Medulla oblongata (tissue), 1 donor: ENCODE measurements at regions not wholly inside any gene's neighbourhood (a gene's known extent, or its start where the extent isn't known, plus 50 kb on each side); places are given as distances from the start of the nearest gene placed in this dataset.

Experiments
- DNase-seq: peaks from one replicate; pipeline ENCODE4 v3.0.0-alpha.2; 2015; ENCODE audit errors: extremely low spot score

- DNase-seq: peak; percentile 38
These were observed 125.6 kb upstream of the STEAP4 start for GRCh38 chr7:88432301-88432700.

- DNase-seq: no peak
These were observed 125.2 kb upstream of the STEAP4 start for GRCh38 chr7:88431882-88432281.

DNA sequence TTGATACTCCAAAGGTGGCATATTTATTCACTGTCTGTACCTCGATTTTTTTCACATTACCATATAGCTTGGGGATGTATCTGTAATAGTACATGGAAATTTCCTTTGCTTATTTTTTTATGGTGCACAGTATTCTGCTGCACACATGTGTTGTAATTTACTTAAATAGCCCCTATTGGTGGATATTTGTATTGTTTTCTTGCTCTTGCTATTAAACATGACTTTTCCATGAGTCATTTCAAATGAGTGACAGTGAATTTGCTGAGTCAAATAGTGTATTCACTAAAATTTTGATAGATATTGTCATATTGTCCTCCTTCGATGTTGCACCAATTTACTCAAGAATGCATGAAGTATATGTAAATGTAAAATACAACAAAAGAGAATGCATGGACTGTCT is 122.7 kb upstream of the STEAP4 start:
- DNase-seq: no peak

DNA sequence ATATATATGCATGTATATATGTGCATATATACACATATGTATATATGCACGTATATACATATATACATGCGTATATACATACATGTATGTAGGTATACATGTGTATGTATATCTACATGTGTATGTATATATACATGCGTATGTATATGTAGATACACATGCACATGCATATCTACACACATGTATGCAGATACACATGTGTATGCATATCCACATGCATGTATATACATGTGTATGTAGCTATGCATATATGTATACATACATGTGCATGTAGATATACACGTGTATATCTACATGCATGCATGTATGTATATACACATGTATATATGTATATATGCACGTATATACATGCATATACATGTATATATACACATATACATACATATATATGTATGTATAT is 95.8 kb upstream of the STEAP4 start:
- DNase-seq: no peak

DNA sequence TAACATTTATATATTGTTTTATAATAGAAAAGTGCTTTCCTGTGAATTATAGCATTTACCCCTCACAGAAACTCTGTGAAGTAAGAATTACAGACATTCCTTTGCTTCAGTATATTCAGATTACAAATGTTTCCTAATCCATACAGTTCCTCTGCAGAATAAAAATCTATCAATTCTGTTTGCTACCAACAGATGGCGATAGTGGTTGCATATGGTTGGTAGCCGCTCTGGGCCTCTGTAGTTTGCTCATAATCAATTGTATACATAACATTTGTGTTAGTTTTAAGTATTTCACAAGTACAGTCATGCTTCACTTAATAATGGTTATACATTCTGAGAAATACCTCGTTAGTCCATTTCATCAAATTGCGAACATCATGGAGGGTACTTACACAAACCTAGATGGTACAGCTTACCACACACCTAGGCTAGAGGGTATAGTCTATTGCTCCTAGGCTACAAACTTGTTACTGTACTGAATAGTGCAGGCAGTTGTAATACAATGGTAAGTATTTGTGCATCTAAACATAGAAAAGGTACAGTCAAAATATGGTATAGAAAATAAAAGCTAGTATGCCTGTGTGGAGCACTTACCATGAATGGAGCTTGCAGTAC is 94.4 kb upstream of the STEAP4 start:
- no peak for DNase-seq

DNA sequence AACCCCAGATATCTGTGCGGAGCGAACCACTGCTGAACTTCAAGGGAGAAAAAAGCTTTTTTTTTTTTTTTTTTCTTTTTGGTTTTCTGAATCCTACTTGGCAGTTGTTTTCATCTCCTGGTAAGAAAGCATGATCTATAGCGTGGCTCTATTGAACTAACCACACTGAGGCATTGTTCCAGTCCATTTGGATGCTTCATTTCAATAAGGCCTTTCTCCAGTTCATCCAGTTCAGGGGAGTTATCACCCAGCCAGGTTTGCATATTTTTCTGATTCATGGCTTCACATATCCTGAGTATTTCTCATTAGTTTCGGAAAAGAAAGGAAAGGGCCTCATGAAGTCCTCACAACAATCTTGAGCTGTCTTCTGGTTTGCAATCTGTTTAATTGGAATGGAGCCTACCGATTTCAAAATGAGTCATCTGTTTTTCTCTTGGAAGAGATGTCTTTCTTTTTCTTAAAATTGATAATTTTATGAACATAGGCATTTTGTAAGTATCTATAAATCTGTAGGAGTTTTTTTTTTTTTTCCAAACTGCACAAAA is 93.1 kb upstream of the STEAP4 start:
- DNase-seq: no peak

DNA sequence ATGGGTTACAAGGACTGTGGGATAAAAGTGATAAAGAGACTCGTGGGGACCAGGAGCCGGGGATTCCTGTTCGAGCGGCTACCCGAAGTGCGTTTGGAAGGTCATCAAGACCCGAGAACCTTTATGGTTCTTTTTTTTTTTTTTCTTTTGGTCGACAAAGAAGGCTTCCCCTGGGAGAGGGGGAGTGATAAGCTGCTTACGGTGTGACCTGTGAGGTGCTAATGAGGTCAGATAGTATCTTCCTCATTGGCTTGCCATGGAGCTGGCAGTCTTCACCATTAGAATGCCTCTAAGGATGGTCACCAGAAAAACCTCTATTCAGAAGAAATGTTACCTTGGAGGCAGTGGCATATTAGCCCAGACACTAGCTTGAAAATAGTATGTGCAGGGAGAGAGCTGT is 92.3 kb upstream of the STEAP4 start:
- DNase-seq: no peak

- DNase-seq: no peak
These were observed 91.8 kb upstream of the STEAP4 start for GRCh38 chr7:88398459-88398858.

GRCh38 chr7:88396948-88397322 is 90.2 kb upstream of the STEAP4 start:
- no peak for DNase-seq

- no peak for DNase-seq
These were observed 89.7 kb upstream of the STEAP4 start for GRCh38 chr7:88396295-88396947.

DNA sequence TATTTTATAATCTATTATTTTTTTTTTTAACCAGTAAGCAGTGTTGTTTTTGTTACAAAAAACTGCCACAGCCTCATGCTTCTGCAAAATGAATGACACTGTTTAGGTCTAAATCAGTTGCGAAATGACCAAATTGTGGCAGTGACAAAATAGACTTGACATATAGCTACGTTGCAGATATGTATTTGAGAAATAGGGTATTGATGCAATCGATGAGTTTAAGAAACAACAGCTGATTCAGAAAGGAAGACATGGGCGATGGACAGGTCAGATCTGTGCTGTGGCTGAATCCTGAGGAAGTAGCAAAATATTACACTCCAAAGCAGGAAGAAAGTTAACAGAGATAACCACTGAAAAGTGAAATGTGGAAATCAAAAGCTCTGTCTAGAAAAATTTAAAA is 89.0 kb upstream of the STEAP4 start:
- no peak for DNase-seq

GRCh38 chr7:88391247-88391646 is 84.6 kb upstream of the STEAP4 start:
- no peak for DNase-seq

GRCh38 chr7:88387368-88387767 is 80.7 kb upstream of the STEAP4 start:
- DNase-seq: no peak

GRCh38 chr7:88386665-88387156 is 80.0 kb upstream of the STEAP4 start:
- DNase-seq: no peak

DNA sequence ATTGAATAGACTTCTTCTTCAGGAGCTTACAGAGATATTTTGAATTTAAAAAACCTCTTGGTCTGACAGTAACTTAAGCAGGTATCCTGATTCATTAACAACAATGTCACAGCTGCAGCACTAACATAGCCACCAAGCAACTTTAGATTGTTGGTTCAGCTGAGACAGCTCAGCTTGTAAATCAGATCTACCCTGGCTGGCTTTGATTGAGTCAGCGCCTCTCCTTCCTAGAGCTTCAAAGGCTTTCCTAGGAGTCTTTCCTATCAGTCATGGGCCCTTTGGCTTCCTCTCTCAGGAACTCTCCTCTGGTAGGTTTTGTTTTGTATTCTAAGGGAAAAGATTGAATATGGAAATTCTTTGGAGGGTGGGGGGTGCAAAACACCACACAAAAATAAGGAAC is 70.7 kb upstream of the STEAP4 start:
- DNase-seq: no peak

DNA sequence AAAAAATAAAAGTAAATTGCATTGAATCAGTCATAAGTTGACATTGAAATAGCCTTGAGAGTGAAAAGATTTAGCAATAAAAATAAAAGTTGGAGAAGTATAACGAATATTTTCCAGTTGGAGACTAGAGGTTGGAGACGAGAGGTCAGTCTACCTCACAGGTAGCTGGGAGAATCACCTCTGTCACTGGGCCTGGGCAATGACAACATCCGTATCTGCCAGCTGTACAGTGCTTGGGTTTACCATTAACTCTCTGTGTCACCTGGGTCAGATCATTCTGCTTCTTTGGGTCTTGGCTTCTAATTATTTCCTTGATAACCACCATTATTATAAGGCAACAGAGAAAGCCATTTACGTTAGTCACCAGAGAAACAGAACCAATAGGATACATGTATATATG is 62.0 kb upstream of the STEAP4 start:
- DNase-seq: no peak

GRCh38 chr7:88366845-88367244 is 60.2 kb upstream of the STEAP4 start:
- DNase-seq: no peak

- no peak for DNase-seq
These were observed 57.2 kb upstream of the STEAP4 start for GRCh38 chr7:88363869-88364268.

DNA sequence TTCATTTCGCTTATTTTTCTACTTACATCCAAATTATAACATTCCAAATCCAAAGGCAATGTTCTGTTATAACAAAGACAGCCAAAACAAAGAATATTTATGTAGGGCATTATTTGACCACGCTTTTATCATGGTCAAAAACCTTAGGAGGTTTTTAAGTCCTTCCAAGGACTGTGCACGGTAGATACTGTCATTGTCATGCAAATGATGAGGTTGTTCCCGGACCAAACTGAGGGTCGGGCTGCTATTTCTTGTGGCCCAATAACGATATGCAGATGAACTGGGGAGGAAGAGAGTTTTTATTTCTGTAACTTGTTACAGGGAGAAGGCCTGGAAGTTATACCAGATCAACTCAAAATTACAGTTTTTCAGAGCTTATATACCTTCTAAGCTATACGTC is 56.6 kb upstream of the STEAP4 start:
- DNase-seq: no peak

GRCh38 chr7:88361357-88361756 is 54.7 kb upstream of the STEAP4 start:
- no peak for DNase-seq

DNA sequence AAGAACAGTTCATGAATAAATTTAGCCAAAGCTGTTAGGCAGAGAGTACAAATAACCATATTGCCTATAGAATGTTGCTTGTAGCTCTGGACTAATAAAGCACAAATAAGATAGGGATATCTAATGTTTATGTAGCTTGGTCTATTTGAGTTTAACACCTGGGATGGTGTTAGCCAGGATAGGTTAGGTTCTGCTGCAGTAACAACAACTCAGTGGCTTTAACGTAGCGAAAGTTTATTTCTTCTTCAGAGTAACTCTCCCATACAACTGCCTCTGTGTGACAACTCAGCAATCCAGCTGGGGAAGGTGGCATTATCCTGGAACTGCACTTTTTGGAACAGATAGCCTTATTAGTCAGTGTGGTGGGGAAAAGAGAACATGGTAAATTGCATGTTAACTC is 52.2 kb upstream of the STEAP4 start:
- DNase-seq: no peak

DNA sequence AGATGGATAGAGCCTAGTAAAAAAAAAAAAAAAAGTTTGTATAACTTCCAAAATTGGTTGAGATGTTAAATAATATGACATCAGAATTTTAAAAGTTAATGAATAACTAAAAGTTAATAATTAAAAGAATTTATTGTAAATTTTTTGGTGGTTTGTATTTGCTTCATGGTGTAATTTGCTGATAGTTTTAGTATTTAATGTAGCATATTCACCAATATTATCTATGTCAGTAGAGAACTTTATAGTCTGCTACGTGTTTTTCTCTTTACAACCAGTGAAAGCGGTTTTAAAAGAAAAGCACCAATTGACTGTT is 51.8 kb upstream of the STEAP4 start:
- DNase-seq: no peak

DNA sequence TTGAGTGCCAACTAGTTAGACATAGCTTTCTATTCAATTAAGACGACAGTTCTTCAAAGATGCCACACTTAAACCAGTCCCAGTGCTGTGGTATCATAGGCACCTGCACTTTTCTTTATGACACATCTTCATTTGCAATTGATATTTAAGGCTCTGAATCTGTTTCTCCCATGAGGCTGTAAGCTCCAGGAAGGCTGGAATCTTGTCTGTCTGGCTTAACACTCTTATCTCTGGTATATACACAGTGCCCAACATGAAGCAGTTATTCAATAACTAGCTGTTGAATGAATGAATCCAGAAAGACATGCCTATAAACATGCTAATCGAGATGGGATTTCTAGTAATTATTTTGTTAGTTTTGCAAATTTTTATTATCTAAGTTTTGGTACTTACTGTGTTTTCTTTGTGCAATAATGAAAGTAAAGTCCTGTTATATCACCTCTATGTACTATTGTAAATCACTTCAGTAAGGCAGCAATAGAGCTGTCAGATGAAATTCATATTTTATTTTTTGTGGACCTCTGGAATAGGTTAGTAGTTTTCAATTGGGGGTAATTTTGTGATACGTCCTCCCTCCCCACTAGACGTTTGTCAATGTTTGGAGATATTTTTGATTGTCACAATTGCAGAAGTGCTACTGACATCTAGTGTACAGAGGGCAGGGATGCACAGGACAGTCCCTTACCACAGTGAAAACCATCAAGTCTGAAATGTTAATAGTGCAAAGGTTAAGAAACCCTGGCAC is 51.3 kb upstream of the STEAP4 start:
- peak; percentile 51 for DNase-seq
